NCI-H226 (cell line): ENCODE measurements at regions not wholly inside any gene's neighbourhood (a gene's known extent, or its start where the extent isn't known, plus 50 kb on each side); places are given as distances from the start of the nearest gene placed in this dataset.
A peak's percentile ranks its signal among the peaks of the same experiment; 100 is the strongest.

Experiments
- DNase-seq: peaks from one replicate; pipeline ENCODE4 v3.0.0-alpha.2; 2015

- DNase-seq = no peak
These were observed 57.9 kb upstream of the PTGFRN start for GRCh38 chr1:116851846-116852245.

GRCh38 chr1:116852367-116852766 lies 57.3 kb upstream of the PTGFRN start:
- DNase-seq = no peak

DNA sequence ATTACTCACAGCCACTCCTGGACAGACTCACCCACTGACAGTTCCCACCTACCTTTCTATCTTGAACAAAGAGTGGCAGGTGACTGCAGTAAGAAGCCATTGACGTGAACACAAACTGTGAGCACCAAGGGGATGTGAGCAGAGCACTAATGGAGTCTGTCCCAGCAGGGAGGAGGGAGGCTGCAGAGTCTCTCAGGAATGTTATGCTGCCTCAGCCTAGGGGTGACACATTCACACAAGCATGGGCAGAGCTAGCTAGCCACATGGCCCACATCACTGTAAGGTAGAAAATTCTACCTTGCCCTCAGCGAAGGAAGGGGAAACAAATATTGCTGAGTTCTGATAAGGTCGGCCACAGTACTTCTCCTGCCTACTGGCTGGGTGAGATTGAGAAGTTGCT lies 56.8 kb upstream of the PTGFRN start:
- no peak for DNase-seq

GRCh38 chr1:116853680-116854402 lies 55.9 kb upstream of the PTGFRN start:
- DNase-seq = peak; percentile 71

DNA sequence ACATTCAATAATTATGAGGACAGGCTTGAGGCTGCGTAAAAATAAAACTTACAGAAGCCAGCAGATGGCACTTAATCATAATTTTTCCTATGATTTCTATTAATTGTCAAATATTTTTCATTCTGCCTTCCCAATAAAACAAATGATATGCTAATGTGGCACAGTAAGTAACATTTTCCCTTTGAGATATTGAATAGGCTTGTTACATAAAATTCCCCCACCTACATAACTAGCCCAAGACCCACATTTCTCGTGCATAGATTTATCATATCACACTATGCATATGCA lies 55.4 kb upstream of the PTGFRN start:
- DNase-seq = no peak

- DNase-seq = no peak
These were observed 55.0 kb upstream of the PTGFRN start for GRCh38 chr1:116854716-116855115.

- no peak for DNase-seq
These were observed 54.5 kb upstream of the PTGFRN start for GRCh38 chr1:116855191-116855619.

DNA sequence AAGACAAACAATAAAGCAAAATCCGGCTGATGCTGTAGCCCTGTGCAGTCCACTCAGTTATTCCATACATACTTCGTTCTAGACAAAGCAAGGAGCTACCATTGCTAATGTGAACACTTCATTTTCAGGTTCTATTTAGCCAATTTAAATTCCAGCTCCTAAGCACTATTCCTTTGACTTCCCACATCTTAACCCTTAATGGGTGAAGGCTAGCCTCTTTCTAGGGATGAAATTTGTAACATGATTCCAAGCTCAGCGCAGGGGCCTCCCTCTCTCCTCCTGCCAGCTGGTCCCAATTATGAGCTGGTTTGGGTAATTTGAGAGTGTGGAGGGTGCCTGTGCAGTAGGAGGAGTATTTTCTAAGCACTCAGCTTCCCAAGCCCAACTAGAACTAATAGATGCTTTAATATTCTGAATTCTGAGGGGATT lies 53.9 kb upstream of the PTGFRN start:
- no peak for DNase-seq

DNA sequence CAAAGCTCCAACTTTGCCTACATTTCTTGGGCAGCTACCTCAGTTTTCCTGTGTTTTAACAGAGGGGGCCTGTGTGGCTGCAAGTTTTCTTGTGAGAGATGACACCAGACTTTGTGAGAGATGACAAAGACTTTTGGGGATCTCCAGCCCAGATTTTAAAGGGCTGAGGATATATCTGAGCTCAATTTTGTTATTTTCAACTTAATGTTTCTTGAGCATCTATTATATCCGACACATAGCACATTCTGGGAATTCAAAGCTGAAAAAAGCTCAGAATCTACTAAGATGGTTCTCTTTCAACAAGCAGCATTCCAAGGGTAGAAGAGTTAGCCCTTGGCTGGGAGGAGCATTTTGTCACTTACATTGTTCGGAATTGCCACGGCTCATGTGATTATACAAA lies 53.4 kb upstream of the PTGFRN start:
- DNase-seq = no peak

GRCh38 chr1:116857092-116857491 lies 52.6 kb upstream of the PTGFRN start:
- DNase-seq = no peak
